ENCODE measurements at regions not wholly inside any gene's neighbourhood (a gene's known extent, or its start where the extent isn't known, plus 50 kb on each side); places are given as distances from the start of the nearest gene placed in this dataset. TPM values are rescaled to one million over a fixed set of nuclear protein-coding genes. Genes with fewer than 3 reads are reported as not detected.

DNA sequence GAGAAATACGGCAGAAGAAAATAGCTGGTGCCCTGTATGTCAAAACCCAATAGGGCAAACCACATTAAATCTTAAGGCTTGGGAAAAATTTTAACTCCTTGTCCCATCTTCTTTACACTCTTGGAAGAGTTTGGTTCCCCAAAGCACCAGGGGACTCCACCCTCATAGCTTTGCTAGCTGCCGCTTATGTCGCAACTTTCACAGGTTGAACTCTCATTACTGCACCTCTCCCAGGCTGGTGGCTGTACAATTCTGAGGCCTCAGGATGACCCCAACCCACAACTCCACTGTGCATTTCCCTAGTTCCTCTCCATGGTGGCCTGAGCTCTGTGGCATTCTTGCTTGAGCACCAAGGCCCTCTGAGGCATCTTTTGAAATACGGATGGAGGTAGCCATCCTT lies 1478.8 kb downstream of the FAM133A start:
- Histone ChIP-seq H3K27me3 (ENCODE audit: control insufficient read depth in 4 of 4, insufficient read depth in 4 of 4, low read length in 3 of 4) (no peaks in the 10 kb centered on the region), H3K36me3 (ENCODE audit: control insufficient read depth in 4 of 4, insufficient read depth in 3 of 4, low read depth in 1 of 4, low read length in 3 of 4) (no peaks in the 10 kb centered on the region), H3K9me3 (ENCODE audit: control insufficient read depth in 4 of 4, low read length in 3 of 4) (no peaks in the 10 kb centered on the region), H3K27ac (ENCODE audit: low read depth in 1 of 2, low read length in 2 of 2) (no peak overlapping the region), H3K4me1 (ENCODE audit: control insufficient read depth in 4 of 4, insufficient read depth in 4 of 4, low read length in 3 of 4) (no peaks in the 10 kb centered on the region), H3K4me3 (ENCODE audit: low read depth in 1 of 3, low read length in 3 of 3) (no peak overlapping the region), H3K9ac (ENCODE audit: low read depth in 1 of 2, low read length in 2 of 2) (no peak overlapping the region)
- no peak for DNase-seq (ENCODE audit: low spot score)
- TF ChIP-seq RXRA (IDR thresholded peaks at IDR 0.05) (no peak), HNF4G (IDR thresholded peaks at IDR 0.05) (no peak), TAF1 (conservative IDR thresholded peaks at IDR 0.05) (no peak), FOXA2 (IDR thresholded peaks at IDR 0.05) (no peak), GABPA (IDR thresholded peaks at IDR 0.05 in 1 of 2, conservative IDR thresholded peaks at IDR 0.05 in 1 of 2) (no peak), EGR1 (IDR thresholded peaks at IDR 0.05; ENCODE audit: low read depth in 2 of 2) (no peak), JUND (IDR thresholded peaks at IDR 0.05) (no peak), HNF4A (conservative IDR thresholded peaks at IDR 0.05) (no peak), YY1 (IDR thresholded peaks at IDR 0.05) (no peak), SP1 (IDR thresholded peaks at IDR 0.05) (no peak), RAD21 (IDR thresholded peaks at IDR 0.05) (no peak)
- TF ChIP-seq, protein P1, sequence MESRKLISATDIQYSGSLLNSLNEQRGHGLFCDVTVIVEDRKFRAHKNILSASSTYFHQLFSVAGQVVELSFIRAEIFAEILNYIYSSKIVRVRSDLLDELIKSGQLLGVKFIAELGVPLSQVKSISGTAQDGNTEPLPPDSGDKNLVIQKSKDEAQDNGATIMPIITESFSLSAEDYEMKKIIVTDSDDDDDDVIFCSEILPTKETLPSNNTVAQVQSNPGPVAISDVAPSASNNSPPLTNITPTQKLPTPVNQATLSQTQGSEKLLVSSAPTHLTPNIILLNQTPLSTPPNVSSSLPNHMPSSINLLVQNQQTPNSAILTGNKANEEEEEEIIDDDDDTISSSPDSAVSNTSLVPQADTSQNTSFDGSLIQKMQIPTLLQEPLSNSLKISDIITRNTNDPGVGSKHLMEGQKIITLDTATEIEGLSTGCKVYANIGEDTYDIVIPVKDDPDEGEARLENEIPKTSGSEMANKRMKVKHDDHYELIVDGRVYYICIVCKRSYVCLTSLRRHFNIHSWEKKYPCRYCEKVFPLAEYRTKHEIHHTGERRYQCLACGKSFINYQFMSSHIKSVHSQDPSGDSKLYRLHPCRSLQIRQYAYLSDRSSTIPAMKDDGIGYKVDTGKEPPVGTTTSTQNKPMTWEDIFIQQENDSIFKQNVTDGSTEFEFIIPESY (IDR thresholded peaks at IDR 0.05), result no peak
- TF ChIP-seq, protein P2, sequence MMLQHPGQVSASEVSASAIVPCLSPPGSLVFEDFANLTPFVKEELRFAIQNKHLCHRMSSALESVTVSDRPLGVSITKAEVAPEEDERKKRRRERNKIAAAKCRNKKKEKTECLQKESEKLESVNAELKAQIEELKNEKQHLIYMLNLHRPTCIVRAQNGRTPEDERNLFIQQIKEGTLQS (IDR thresholded peaks at IDR 0.05), result no peak
- TF ChIP-seq, protein P3, sequence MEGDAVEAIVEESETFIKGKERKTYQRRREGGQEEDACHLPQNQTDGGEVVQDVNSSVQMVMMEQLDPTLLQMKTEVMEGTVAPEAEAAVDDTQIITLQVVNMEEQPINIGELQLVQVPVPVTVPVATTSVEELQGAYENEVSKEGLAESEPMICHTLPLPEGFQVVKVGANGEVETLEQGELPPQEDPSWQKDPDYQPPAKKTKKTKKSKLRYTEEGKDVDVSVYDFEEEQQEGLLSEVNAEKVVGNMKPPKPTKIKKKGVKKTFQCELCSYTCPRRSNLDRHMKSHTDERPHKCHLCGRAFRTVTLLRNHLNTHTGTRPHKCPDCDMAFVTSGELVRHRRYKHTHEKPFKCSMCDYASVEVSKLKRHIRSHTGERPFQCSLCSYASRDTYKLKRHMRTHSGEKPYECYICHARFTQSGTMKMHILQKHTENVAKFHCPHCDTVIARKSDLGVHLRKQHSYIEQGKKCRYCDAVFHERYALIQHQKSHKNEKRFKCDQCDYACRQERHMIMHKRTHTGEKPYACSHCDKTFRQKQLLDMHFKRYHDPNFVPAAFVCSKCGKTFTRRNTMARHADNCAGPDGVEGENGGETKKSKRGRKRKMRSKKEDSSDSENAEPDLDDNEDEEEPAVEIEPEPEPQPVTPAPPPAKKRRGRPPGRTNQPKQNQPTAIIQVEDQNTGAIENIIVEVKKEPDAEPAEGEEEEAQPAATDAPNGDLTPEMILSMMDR (IDR thresholded peaks at IDR 0.05; ENCODE audit: low read depth, low read length, missing input control), result no peak
- TF ChIP-seq, protein P4, sequence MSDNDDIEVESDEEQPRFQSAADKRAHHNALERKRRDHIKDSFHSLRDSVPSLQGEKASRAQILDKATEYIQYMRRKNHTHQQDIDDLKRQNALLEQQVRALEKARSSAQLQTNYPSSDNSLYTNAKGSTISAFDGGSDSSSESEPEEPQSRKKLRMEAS (IDR thresholded peaks at IDR 0.05), result no peak
- WGBS, result 83% methylated on average over 4 of the region's 4 CpGs

DNA sequence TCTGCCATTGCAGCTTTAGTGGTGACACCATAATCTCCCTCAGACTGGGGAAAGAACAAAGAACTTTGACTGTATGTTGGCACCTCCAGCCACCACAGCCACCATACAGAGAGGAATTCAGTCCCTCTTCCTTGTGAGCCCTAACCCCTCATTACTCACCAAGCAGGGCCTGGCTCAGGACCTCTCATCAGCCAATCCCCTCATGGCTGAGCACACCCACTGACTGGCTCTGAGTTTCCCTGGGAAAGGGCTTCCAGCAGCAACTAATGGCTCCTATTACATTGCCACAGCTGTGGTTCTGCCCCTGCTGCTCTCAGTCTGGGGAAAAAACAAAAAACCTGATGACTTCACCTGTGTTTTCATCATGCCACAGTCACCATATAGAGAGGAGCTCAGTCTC lies 1482.6 kb downstream of the FAM133A start:
- H3K4me1 ChIP-seq (ENCODE audit: control insufficient read depth in 4 of 4, insufficient read depth in 4 of 4, low read length in 3 of 4), result no peaks in the 10 kb centered on the region
- TF ChIP-seq, protein P2 (IDR thresholded peaks at IDR 0.05), result no peak
- TF ChIP-seq RXRA (IDR thresholded peaks at IDR 0.05) (no peak), JUND (IDR thresholded peaks at IDR 0.05) (no peak), EGR1 (IDR thresholded peaks at IDR 0.05; ENCODE audit: low read depth in 2 of 2) (no peak), HNF4A (conservative IDR thresholded peaks at IDR 0.05) (no peak), YY1 (IDR thresholded peaks at IDR 0.05) (no peak), RAD21 (IDR thresholded peaks at IDR 0.05) (no peak), SP1 (IDR thresholded peaks at IDR 0.05) (no peak), TAF1 (conservative IDR thresholded peaks at IDR 0.05) (no peak)
- TF ChIP-seq, protein P1 (IDR thresholded peaks at IDR 0.05), result no peak
- TF ChIP-seq, protein P4 (IDR thresholded peaks at IDR 0.05), result no peak

More for the DNA sequence above, 1482.6 kb downstream of the FAM133A start:
- H3K36me3 ChIP-seq (ENCODE audit: control insufficient read depth in 4 of 4, insufficient read depth in 3 of 4, low read depth in 1 of 4, low read length in 3 of 4), result no peaks in the 10 kb centered on the region
- no peaks in the 10 kb centered on the region for H3K27me3 ChIP-seq (ENCODE audit: control insufficient read depth in 4 of 4, insufficient read depth in 4 of 4, low read length in 3 of 4)
- DNase-seq (ENCODE audit: low spot score), result no peak
- H3K9ac ChIP-seq (ENCODE audit: low read depth in 1 of 2, low read length in 2 of 2), result no peak overlapping the region
- no peak overlapping the region for H3K4me3 ChIP-seq (ENCODE audit: low read depth in 1 of 3, low read length in 3 of 3)
- H3K27ac ChIP-seq (ENCODE audit: low read depth in 1 of 2, low read length in 2 of 2), result no peak overlapping the region
- no peaks in the 10 kb centered on the region for H3K9me3 ChIP-seq (ENCODE audit: control insufficient read depth in 4 of 4, low read length in 3 of 4)

Small RNA genes lying in the stretch of these regions (small RNA-seq; reads per million reads assigned to genes)
- gene MIR548M, result not detected

All from liver (tissue), 9 donors.